ENCODE measurements at regions not wholly inside any gene's neighbourhood (a gene's known extent, or its start where the extent isn't known, plus 50 kb on each side); places are given as distances from the start of the nearest gene placed in this dataset.

DNA sequence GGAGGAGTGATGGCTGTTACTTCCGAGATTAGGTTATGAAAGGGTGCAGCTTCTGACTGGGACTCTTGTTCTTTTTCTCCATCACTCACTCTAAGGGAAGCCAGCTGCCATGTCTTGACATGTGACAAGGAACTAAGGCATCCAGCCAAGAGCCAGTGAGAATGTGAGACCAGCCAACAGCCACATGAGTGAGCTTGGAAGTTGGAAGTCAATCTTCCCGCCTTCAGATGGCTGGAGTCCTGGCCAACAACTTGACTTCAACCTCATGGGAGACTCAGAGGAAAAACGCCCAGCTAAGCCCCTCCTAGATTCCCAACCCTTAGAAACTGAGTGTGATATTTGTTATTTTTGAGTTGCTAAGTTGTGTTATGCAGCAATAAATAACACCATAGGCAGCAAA is 201.1 kb downstream of the SNX18 start:
- TF ChIP-seq, protein P1, sequence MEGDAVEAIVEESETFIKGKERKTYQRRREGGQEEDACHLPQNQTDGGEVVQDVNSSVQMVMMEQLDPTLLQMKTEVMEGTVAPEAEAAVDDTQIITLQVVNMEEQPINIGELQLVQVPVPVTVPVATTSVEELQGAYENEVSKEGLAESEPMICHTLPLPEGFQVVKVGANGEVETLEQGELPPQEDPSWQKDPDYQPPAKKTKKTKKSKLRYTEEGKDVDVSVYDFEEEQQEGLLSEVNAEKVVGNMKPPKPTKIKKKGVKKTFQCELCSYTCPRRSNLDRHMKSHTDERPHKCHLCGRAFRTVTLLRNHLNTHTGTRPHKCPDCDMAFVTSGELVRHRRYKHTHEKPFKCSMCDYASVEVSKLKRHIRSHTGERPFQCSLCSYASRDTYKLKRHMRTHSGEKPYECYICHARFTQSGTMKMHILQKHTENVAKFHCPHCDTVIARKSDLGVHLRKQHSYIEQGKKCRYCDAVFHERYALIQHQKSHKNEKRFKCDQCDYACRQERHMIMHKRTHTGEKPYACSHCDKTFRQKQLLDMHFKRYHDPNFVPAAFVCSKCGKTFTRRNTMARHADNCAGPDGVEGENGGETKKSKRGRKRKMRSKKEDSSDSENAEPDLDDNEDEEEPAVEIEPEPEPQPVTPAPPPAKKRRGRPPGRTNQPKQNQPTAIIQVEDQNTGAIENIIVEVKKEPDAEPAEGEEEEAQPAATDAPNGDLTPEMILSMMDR (IDR thresholded peaks at IDR 0.05) = no peak
- TF ChIP-seq POLR2A (IDR thresholded peaks at IDR 0.05) = no peak
- TF ChIP-seq POLR2AphosphoS5 (IDR thresholded peaks at IDR 0.05) = no peak
- TF ChIP-seq EP300 (IDR thresholded peaks at IDR 0.05) = no peak
